ENCODE measurements at regions not wholly inside any gene's neighbourhood (a gene's known extent, or its start where the extent isn't known, plus 50 kb on each side); places are given as distances from the start of the nearest gene placed in this dataset.

DNA sequence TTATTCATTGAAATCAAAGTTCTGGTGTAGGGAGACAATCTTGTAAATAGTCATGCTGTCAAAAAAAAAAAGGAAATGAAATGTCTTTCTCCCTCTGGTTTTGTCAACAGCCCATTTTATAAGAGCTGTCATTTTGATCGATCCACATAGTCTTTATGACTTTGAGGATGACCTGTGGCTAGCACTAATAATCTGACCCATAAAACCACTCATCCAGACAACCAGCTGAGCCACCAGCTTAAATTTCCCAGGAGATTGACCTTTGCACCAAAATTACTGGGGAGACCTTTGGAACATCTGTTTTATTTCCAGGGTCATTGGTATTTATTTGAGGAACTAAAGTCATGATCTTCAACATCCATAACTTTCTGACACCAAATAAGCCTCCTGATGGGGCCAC is 98.5 kb upstream of the MME start:
- Histone ChIP-seq H3K27me3 (ENCODE audit: control insufficient read depth in 3 of 3, insufficient read depth in 3 of 3, low read length in 3 of 3) (no peaks in the 10 kb centered on the region), H3K27ac (ENCODE audit: low read depth in 1 of 3, low read length in 2 of 3) (no peak overlapping the region), H3K9me3 (ENCODE audit: control insufficient read depth in 2 of 2, insufficient read depth in 1 of 2, low read depth in 1 of 2, low read length in 1 of 2) (no peaks in the 10 kb centered on the region), H3K4me3 (ENCODE audit: low read depth in 1 of 3, low read length in 3 of 3) (no peak overlapping the region), H3K36me3 (ENCODE audit: control insufficient read depth in 3 of 3, insufficient read depth in 2 of 3, low read depth in 1 of 3, low read length in 3 of 3) (no peaks in the 10 kb centered on the region), H3K4me1 (ENCODE audit: control insufficient read depth in 3 of 3, insufficient read depth in 2 of 3, low read depth in 1 of 3, low read length in 2 of 3) (no peaks in the 10 kb centered on the region)
- 12 to 54% (median 35%) methylated on average over 1 of the region's 1 CpG for WGBS, 3 donors
- DNase-seq (peak; percentile 47 to 83), FAIRE-seq (no peak)

GRCh38 chr3:154981201-154981600 is 98.9 kb upstream of the MME start:
- Histone ChIP-seq H3K36me3 (ENCODE audit: control insufficient read depth in 3 of 3, insufficient read depth in 2 of 3, low read depth in 1 of 3, low read length in 3 of 3) (no peaks in the 10 kb centered on the region), H3K27me3 (ENCODE audit: control insufficient read depth in 3 of 3, insufficient read depth in 3 of 3, low read length in 3 of 3) (no peaks in the 10 kb centered on the region), H3K4me3 (ENCODE audit: low read depth in 1 of 3, low read length in 3 of 3) (no peak overlapping the region), H3K27ac (ENCODE audit: low read depth in 1 of 3, low read length in 2 of 3) (no peak overlapping the region), H3K4me1 (ENCODE audit: control insufficient read depth in 3 of 3, insufficient read depth in 2 of 3, low read depth in 1 of 3, low read length in 2 of 3) (no peaks in the 10 kb centered on the region), H3K9me3 (ENCODE audit: control insufficient read depth in 2 of 2, insufficient read depth in 1 of 2, low read depth in 1 of 2, low read length in 1 of 2) (no peaks in the 10 kb centered on the region)
- no peak for DNase-seq
- no peak for FAIRE-seq

- H3K4me3 ChIP-seq (ENCODE audit: low read depth in 1 of 3, low read length in 3 of 3) = no peak overlapping the region
- H3K36me3 ChIP-seq (ENCODE audit: control insufficient read depth in 3 of 3, insufficient read depth in 2 of 3, low read depth in 1 of 3, low read length in 3 of 3) = no peaks in the 10 kb centered on the region
- no peak overlapping the region for H3K27ac ChIP-seq (ENCODE audit: low read depth in 1 of 3, low read length in 2 of 3)
- DNase-seq = no peak
- 83 to 94% (median 86%) methylated on average over 5 of the region's 5 CpGs for WGBS, 3 donors
- no peaks in the 10 kb centered on the region for H3K9me3 ChIP-seq (ENCODE audit: control insufficient read depth in 2 of 2, insufficient read depth in 1 of 2, low read depth in 1 of 2, low read length in 1 of 2)
- H3K27me3 ChIP-seq (ENCODE audit: control insufficient read depth in 3 of 3, insufficient read depth in 3 of 3, low read length in 3 of 3) = no peaks in the 10 kb centered on the region
- no peak for FAIRE-seq
- H3K4me1 ChIP-seq (ENCODE audit: control insufficient read depth in 3 of 3, insufficient read depth in 2 of 3, low read depth in 1 of 3, low read length in 2 of 3) = no peaks in the 10 kb centered on the region
Measured at GRCh38 chr3:154979331-154979730, 100.8 kb upstream of the MME start.

DNA sequence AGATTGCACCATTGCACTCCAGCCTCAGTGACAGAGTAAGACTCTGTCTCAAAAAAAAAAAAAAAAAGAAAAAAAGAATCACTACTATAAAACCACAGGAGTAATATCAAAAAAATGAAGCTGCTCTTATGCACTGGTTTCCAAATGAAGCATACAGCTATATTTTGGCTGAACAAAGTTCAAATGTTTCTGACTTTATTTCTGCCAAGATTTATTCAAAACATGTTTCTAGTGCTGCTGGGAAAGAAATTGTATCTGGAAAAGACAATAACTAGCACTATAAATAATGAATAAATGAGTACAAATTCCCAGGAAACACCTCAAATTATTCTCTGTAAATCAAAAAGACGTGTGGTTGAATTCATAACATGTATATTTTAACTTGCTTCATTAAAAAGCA is 102.5 kb upstream of the MME start:
- FAIRE-seq = no peak
- H3K27ac ChIP-seq (ENCODE audit: low read depth in 1 of 3, low read length in 2 of 3) = no peak overlapping the region
- H3K4me1 ChIP-seq (ENCODE audit: control insufficient read depth in 3 of 3, insufficient read depth in 2 of 3, low read depth in 1 of 3, low read length in 2 of 3) = no peaks in the 10 kb centered on the region
- H3K4me3 ChIP-seq (ENCODE audit: low read depth in 1 of 3, low read length in 3 of 3) = no peak overlapping the region
- H3K27me3 ChIP-seq (ENCODE audit: control insufficient read depth in 3 of 3, insufficient read depth in 3 of 3, low read length in 3 of 3) = no peaks in the 10 kb centered on the region
- H3K9me3 ChIP-seq (ENCODE audit: control insufficient read depth in 2 of 2, insufficient read depth in 1 of 2, low read depth in 1 of 2, low read length in 1 of 2) = no peaks in the 10 kb centered on the region
- no peak for DNase-seq
- H3K36me3 ChIP-seq (ENCODE audit: control insufficient read depth in 3 of 3, insufficient read depth in 2 of 3, low read depth in 1 of 3, low read length in 3 of 3) = no peaks in the 10 kb centered on the region
- 78 to 83% (median 78%) methylated on average over 1 of the region's 1 CpG for WGBS, 3 donors

DNA sequence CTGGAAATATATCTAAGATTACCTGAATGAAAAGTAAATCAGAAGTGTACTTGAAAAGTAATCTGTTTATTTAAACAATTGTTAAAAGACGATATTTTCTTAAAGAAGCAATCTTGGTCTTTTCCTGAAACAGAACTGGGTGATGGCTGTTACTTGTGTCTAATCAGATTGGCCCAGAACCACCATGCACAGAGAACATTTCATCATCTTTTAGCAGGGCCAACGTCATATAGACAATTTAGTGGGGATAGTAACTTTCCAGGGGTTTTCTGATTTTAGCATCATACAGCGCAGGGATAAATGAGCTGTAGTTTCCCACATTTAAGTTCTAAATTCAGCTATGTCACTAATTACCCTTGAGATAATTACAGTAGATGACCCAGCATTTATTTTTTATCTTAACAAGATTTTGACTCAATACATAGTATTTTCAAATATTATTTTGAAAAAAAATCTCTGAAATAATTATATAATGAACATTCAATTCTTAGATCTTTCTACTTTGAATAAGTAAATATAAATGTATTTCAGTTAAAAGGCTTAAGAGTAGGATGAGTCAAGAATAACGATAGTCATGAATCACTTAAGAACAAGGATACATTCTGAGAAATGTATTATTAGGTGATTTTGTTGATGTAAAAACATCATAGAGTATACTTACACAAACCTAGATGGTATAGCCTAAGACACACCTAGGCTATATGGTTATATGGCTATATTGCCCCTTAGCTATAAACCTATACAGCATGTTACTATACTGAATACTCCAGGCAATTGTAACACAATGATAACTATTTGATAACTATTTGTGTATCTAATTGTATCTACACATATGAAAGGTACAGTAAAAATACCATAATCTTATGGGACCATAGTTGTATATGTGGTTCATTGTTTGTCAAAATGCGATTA is 103.8 kb upstream of the MME start:
- H3K4me1 ChIP-seq (ENCODE audit: control insufficient read depth in 3 of 3, insufficient read depth in 2 of 3, low read depth in 1 of 3, low read length in 2 of 3) = peaks cover 0 to 3% (median 0%) of the 10 kb centered on the region in 3 donors
- no peak overlapping the region for H3K27ac ChIP-seq (ENCODE audit: low read depth in 1 of 3, low read length in 2 of 3)
- no peaks in the 10 kb centered on the region for H3K27me3 ChIP-seq (ENCODE audit: control insufficient read depth in 3 of 3, insufficient read depth in 3 of 3, low read length in 3 of 3)
- no peaks in the 10 kb centered on the region for H3K36me3 ChIP-seq (ENCODE audit: control insufficient read depth in 3 of 3, insufficient read depth in 2 of 3, low read depth in 1 of 3, low read length in 3 of 3)
- H3K4me3 ChIP-seq (ENCODE audit: low read depth in 1 of 3, low read length in 3 of 3) = no peak overlapping the region
- H3K9me3 ChIP-seq (ENCODE audit: control insufficient read depth in 2 of 2, insufficient read depth in 1 of 2, low read depth in 1 of 2, low read length in 1 of 2) = no peaks in the 10 kb centered on the region
- no peak for DNase-seq
- no peak for FAIRE-seq
- 86 to 88% (median 86%) methylated on average over 5 of the region's 5 CpGs for WGBS, 3 donors

DNA sequence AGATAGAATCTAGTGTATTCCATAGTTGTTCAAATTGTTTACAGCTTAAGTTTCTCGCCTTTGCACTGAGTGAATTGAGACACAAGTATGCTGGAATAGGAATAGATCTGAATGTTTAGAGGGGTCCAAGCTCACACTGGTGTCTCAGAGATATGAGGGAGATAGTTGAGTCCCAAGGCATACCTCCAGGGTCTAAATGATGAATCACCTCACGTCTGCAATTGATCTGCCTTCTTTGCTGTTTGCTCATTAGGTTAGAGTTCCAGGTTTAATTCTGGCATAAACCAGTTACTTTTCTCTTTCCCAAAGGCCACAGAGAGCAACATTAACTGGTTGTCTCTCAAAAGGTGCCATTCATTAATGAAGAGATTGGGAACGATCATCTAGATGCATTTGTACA is 106.3 kb upstream of the MME start:
- Histone ChIP-seq H3K36me3 (ENCODE audit: control insufficient read depth in 3 of 3, insufficient read depth in 2 of 3, low read depth in 1 of 3, low read length in 3 of 3) (no peaks in the 10 kb centered on the region), H3K4me3 (ENCODE audit: low read depth in 1 of 3, low read length in 3 of 3) (no peak overlapping the region), H3K4me1 (ENCODE audit: control insufficient read depth in 3 of 3, insufficient read depth in 2 of 3, low read depth in 1 of 3, low read length in 2 of 3) (peaks cover 0 to 3% (median 0%) of the 10 kb centered on the region in 3 donors), H3K9me3 (ENCODE audit: control insufficient read depth in 2 of 2, insufficient read depth in 1 of 2, low read depth in 1 of 2, low read length in 1 of 2) (no peaks in the 10 kb centered on the region), H3K27me3 (ENCODE audit: control insufficient read depth in 3 of 3, insufficient read depth in 3 of 3, low read length in 3 of 3) (no peaks in the 10 kb centered on the region), H3K27ac (ENCODE audit: low read depth in 1 of 3, low read length in 2 of 3) (no peak overlapping the region)
- FAIRE-seq = no peak
- no peak for DNase-seq
- 78 to 87% (median 85%) methylated on average over 3 of the region's 3 CpGs for WGBS, 3 donors

GRCh38 chr3:154972951-154973350 is 107.2 kb upstream of the MME start:
- no peak for FAIRE-seq
- H3K27ac ChIP-seq (ENCODE audit: low read depth in 1 of 3, low read length in 2 of 3) = no peak overlapping the region
- no peaks in the 10 kb centered on the region for H3K9me3 ChIP-seq (ENCODE audit: control insufficient read depth in 2 of 2, insufficient read depth in 1 of 2, low read depth in 1 of 2, low read length in 1 of 2)
- H3K4me1 ChIP-seq (ENCODE audit: control insufficient read depth in 3 of 3, insufficient read depth in 2 of 3, low read depth in 1 of 3, low read length in 2 of 3) = peaks cover 0 to 3% (median 0%) of the 10 kb centered on the region in 3 donors
- WGBS, 3 donors = 81 to 100% (median 94%) methylated on average over 1 of the region's 1 CpG
- no peaks in the 10 kb centered on the region for H3K27me3 ChIP-seq (ENCODE audit: control insufficient read depth in 3 of 3, insufficient read depth in 3 of 3, low read length in 3 of 3)
- no peaks in the 10 kb centered on the region for H3K36me3 ChIP-seq (ENCODE audit: control insufficient read depth in 3 of 3, insufficient read depth in 2 of 3, low read depth in 1 of 3, low read length in 3 of 3)
- H3K4me3 ChIP-seq (ENCODE audit: low read depth in 1 of 3, low read length in 3 of 3) = no peak overlapping the region
- no peak for DNase-seq

- H3K4me3 ChIP-seq (ENCODE audit: low read depth in 1 of 3, low read length in 3 of 3) = no peak overlapping the region
- DNase-seq (no peak), FAIRE-seq (no peak)
- no peaks in the 10 kb centered on the region for H3K27me3 ChIP-seq (ENCODE audit: control insufficient read depth in 3 of 3, insufficient read depth in 3 of 3, low read length in 3 of 3)
- H3K9me3 ChIP-seq (ENCODE audit: control insufficient read depth in 2 of 2, insufficient read depth in 1 of 2, low read depth in 1 of 2, low read length in 1 of 2) = no peaks in the 10 kb centered on the region
- no peak overlapping the region for H3K27ac ChIP-seq (ENCODE audit: low read depth in 1 of 3, low read length in 2 of 3)
- H3K36me3 ChIP-seq (ENCODE audit: control insufficient read depth in 3 of 3, insufficient read depth in 2 of 3, low read depth in 1 of 3, low read length in 3 of 3) = no peaks in the 10 kb centered on the region
- WGBS, 3 donors = 41 to 53% (median 49%) methylated on average over 2 of the region's 2 CpGs
- H3K4me1 ChIP-seq (ENCODE audit: control insufficient read depth in 3 of 3, insufficient read depth in 2 of 3, low read depth in 1 of 3, low read length in 2 of 3) = peaks cover 0 to 3% (median 0%) of the 10 kb centered on the region in 3 donors
Measured at GRCh38 chr3:154971771-154972326, 108.3 kb upstream of the MME start.

Data from small intestine (tissue), 7 donors.